ENCODE measurements at regions not wholly inside any gene's neighbourhood (a gene's known extent, or its start where the extent isn't known, plus 50 kb on each side); places are given as distances from the start of the nearest gene placed in this dataset.
A peak's percentile ranks its signal among the peaks of the same experiment; 100 is the strongest.

DNA sequence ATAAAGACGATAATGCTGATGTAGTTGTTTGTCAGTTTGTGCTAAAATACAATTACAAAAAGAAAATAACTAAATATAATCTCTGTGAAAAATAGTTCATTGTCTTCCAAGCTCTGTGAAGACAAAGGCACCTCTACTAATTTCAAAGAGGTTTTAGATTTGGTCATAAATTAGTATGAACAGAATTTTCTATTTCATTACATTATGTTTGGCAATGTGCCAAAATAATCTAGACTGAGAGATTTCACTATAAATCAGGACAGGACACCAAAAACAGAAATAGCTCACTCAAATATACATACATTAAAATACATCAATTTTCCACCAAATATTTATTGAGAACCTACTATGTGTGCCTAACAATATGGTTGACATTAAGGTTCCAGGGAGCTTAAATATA lies 264.9 kb upstream of the CCDC54 start:
- Histone ChIP-seq H3K4me1 (peaks cover 0 to 7% (median 0%) of the 10 kb centered on the region in 4 donors), H3K9me3 (no peaks in the 10 kb centered on the region), H3K4me3 (no peak overlapping the region), H3K36me3 (no peaks in the 10 kb centered on the region), H3K27ac (no peak overlapping the region), H3K27me3 (no peaks in the 10 kb centered on the region)
- no peak for DNase-seq
- TF ChIP-seq, protein P1, sequence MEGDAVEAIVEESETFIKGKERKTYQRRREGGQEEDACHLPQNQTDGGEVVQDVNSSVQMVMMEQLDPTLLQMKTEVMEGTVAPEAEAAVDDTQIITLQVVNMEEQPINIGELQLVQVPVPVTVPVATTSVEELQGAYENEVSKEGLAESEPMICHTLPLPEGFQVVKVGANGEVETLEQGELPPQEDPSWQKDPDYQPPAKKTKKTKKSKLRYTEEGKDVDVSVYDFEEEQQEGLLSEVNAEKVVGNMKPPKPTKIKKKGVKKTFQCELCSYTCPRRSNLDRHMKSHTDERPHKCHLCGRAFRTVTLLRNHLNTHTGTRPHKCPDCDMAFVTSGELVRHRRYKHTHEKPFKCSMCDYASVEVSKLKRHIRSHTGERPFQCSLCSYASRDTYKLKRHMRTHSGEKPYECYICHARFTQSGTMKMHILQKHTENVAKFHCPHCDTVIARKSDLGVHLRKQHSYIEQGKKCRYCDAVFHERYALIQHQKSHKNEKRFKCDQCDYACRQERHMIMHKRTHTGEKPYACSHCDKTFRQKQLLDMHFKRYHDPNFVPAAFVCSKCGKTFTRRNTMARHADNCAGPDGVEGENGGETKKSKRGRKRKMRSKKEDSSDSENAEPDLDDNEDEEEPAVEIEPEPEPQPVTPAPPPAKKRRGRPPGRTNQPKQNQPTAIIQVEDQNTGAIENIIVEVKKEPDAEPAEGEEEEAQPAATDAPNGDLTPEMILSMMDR (IDR thresholded peaks at IDR 0.05): no peak
- intact Hi-C loops (cut with DNase I; ENCODE audit: low total_unique reads): no loop called here

DNA sequence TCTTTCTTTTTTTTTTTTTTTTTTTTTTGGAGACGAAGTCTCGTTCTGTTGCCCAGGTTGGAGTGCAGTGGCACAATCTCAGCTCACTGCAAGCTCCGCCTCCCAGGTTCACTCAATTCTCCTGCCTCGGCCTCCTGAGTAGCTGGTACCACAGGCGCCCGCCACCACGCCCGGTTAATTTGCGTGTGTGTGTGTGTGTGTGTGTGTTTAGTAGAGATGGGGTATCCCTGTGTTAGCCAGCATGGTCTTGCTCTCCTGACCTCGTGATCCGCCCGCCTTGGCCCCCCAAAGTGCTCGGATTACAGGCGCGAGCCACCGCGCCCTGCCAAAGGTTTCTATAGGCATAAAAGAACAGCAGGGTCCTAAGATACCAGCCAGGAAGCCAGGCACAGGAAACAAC lies 261.0 kb upstream of the CCDC54 start:
- Histone ChIP-seq H3K9me3 (no peaks in the 10 kb centered on the region), H3K27ac (no peak overlapping the region), H3K4me1 (peaks cover 0 to 14% (median 7%) of the 10 kb centered on the region in 4 donors), H3K27me3 (no peaks in the 10 kb centered on the region), H3K36me3 (no peaks in the 10 kb centered on the region), H3K4me3 (no peak overlapping the region)
- no peak for DNase-seq
- TF ChIP-seq, protein P1 (IDR thresholded peaks at IDR 0.05): no peak
- intact Hi-C loops (cut with DNase I; ENCODE audit: low total_unique reads): no loop called here

DNA sequence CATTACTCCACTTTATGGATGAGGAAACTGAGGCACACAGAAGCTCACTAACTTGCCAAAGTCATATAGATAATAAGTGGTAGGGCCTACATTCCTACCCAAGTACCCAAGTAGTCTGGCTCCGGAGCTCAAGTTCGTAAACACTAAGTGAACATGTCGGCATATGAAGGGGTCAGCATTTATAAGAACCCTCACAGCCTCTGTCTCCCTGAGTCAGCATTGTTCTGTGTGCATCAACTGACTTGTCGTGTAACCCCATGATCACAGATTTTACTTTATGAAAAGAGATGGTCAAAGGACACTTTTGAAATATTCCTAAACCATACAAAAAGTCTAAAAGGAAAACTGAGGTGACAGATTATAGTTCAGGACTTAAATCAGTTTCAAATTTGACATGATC lies 260.1 kb upstream of the CCDC54 start:
- Histone ChIP-seq H3K9me3 (no peaks in the 10 kb centered on the region), H3K4me3 (no peak overlapping the region), H3K27me3 (no peaks in the 10 kb centered on the region), H3K36me3 (no peaks in the 10 kb centered on the region), H3K27ac (no peak overlapping the region), H3K4me1 (peaks cover 0 to 13% (median 4%) of the 10 kb centered on the region in 4 donors)
- TF ChIP-seq, protein P1 (IDR thresholded peaks at IDR 0.05): no peak
- DNase-seq: no peak
- intact Hi-C loops (cut with DNase I; ENCODE audit: low total_unique reads): no loop called here

DNA sequence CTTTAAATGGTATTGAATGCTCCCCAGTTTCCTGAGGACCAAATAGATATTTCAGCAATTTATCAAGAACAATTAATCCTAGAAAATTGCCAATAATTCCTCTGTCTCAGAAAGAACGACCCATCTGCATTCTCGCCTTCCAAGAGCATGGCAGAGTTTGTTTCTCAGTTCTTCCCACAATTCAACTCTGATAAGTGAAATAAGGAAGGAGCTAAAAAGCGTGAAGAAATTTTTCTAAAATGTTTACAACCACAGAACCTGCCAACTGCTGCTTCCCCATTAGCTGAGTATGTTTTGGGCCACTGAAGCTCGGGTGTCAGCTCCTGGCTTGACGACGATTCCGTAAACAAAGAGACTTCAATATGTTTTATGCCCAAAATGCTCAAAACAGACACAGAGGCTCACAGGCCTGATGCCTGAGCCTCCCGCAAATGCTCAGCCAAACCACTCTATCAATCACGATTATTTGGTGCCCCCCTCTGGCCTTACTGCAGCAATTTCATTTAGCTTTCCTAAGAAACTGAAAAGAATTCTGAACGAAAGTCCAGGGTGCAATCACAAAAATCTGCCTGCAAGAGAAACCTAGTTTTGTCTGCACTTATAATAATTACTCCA lies 259.2 kb upstream of the CCDC54 start:
- Histone ChIP-seq H3K4me3 (no peak overlapping the region), H3K36me3 (no peaks in the 10 kb centered on the region), H3K4me1 (peaks cover 0 to 13% (median 4%) of the 10 kb centered on the region in 4 donors), H3K9me3 (no peaks in the 10 kb centered on the region), H3K27ac (peak overlapping the region; percentile 40 to 45), H3K27me3 (no peaks in the 10 kb centered on the region)
- intact Hi-C loops (cut with DNase I; ENCODE audit: low total_unique reads): no loop called here
- TF ChIP-seq, protein P1 (IDR thresholded peaks at IDR 0.05): peak; percentile 43 to 61
- peak in 1 of 2 donors; percentile 26 for DNase-seq

DNA sequence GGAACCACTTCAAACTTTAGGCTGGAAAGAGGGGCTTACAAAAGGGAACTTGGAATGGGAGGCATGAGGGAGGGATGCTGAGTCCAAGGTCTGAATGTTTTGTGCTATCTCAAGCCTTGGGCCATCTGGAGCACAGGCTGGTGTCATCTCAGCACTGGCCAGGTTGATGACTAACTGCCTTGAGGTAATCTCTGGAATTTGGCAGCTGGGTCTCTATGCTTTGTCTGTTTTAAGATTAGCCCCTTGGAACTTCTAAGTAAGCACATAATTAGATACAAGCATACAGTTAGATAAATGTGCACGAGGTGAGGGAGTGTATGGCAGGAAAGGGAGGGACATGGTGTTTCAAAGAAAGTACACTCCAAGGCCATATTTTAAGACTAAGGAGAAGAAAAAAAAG lies 252.4 kb upstream of the CCDC54 start:
- Histone ChIP-seq H3K27me3 (no peaks in the 10 kb centered on the region), H3K9me3 (no peaks in the 10 kb centered on the region), H3K36me3 (no peaks in the 10 kb centered on the region), H3K4me3 (no peak overlapping the region), H3K27ac (no peak overlapping the region), H3K4me1 (no peaks in the 10 kb centered on the region)
- intact Hi-C loops (cut with DNase I; ENCODE audit: low total_unique reads): no loop called here
- TF ChIP-seq, protein P1 (IDR thresholded peaks at IDR 0.05): no peak
- DNase-seq: no peak

DNA sequence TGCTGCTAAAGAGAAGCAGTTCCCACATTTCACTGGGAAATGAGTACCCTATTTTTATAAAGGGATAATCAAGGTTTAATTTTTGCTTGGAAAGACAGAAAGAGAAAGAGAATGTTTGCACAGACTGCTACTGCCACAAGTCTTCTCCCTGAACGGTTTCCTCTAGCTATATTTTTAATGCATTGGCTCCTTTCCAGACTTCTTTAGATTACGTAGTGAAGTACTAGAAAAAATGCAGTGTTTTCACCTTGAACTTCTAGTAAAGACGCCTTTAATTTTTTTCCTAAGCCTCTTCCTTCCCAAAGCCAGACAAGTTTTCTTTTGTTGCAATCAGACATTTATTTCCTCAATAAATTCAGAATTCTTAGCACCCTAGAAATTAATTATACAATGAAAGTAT lies 248.3 kb upstream of the CCDC54 start:
- no peaks in the 10 kb centered on the region for H3K27me3 ChIP-seq
- no peak for DNase-seq
- no peaks in the 10 kb centered on the region for H3K4me1 ChIP-seq
- no peaks in the 10 kb centered on the region for H3K36me3 ChIP-seq
- no peak overlapping the region for H3K4me3 ChIP-seq
- TF ChIP-seq, protein P1 (IDR thresholded peaks at IDR 0.05): no peak
- H3K27ac ChIP-seq: no peak overlapping the region
- intact Hi-C loops (cut with DNase I; ENCODE audit: low total_unique reads): no loop called here
- H3K9me3 ChIP-seq: no peaks in the 10 kb centered on the region

All from tibial artery (tissue), 4 donors.